GM21390 (cell line): ENCODE measurements at regions not wholly inside any gene's neighbourhood (a gene's known extent, or its start where the extent isn't known, plus 50 kb on each side); places are given as distances from the start of the nearest gene placed in this dataset.

Experiments used
- ATAC-seq: cut with Tn5 transposase; IDR thresholded peaks from one replicate; pipeline ENCODE4 v1.9.1; 2021; ENCODE audit not compliant: unreplicated experiment

DNA sequence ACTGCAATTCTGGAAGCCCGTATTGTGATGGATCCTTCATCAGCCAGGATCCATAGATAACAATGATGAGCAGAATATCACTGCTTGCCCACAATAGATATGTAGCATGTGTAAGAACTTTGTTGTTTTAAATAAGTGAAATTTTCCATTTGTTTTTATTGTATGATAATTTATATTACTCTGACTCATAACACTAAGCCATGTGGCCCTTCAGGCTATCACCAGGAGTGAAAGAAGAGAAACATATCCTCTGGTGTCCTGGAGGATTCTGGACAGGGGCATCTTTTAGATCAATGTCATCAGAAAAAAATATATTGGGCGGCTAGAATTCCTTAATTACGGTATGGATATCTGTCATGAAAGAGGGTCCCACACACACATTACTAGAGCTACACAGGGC lies 167.5 kb downstream of the SLC6A15 start:
- ATAC-seq = no peak

DNA sequence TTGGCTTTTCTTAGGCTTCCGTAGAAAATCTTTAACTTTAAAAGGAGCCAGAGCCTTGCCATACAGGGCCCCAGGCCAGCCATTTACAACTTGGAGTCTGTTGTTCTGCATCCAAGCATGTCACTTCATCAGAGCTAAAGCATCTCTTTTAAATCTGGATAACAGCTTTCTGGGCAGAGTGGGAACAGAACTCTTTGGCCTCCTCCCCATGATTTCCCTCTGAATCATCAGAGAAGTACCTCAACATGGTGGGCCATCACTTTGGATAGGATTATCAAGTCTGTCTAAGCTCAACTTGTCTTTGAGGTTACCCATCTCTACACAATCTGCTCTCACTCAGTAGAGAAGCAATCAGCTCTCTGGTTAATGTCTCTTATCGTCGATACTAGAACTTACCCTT lies 170.9 kb downstream of the SLC6A15 start:
- no peak for ATAC-seq

DNA sequence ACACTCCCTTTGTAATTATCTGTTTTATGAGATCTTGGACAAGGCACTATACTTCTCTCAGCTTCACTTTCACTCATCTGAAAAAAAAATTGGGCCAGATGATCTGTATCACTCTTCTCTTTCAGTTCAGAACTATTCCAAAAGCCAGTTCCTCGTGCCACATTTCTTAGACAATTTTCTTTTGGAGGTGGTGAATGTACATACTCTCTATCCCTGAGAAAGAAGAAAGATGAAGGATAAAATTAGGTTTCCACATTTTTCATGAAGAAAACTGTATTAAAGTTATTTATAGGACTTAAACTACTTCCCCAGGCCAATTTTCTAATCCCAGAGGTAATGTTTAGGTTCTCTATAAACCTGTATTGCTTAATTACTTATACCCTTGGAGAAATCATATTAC lies 171.6 kb downstream of the SLC6A15 start:
- no peak for ATAC-seq

DNA sequence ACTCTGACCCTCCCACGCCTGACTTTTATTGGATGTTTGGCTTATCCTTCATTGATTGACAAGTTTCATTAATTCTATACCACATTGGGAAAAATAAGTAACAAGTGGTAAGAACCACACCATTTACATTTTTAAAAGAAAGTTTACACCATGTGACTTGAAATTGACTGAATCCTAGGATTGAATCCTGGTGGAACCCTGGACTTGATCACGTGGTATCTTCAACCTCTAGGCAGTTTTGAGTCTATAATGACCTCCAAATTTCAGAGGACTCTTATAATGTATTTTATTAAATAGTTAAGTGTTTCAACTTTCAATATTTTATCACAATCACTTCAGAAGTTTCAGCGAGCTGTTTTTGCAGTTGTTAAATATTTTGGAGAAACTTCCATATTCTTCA lies 172.0 kb downstream of the SLC6A15 start:
- no peak for ATAC-seq

DNA sequence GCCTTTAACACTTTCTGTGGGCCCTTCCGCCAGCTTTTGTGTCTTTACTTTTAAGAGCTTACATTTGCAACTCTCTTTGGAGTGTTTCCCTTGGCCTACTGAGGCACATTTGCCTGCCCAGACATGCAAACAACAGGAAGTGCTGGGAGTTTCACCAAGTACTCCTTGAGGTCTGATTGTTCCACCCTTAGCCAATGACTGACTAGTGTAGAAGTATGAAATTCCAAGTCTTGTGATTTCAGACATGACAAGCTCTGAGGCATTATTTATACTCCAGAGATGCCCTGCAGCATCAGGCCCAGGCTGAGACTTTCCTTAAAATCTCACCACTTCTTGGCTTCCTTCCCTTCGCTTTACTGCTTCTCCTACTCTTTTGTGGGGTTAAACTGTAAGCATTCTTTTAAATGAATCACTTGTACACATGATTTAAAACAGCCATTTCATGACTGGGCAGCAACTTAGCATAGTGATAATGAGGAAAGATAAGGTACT lies 174.1 kb downstream of the SLC6A15 start:
- no peak for ATAC-seq

DNA sequence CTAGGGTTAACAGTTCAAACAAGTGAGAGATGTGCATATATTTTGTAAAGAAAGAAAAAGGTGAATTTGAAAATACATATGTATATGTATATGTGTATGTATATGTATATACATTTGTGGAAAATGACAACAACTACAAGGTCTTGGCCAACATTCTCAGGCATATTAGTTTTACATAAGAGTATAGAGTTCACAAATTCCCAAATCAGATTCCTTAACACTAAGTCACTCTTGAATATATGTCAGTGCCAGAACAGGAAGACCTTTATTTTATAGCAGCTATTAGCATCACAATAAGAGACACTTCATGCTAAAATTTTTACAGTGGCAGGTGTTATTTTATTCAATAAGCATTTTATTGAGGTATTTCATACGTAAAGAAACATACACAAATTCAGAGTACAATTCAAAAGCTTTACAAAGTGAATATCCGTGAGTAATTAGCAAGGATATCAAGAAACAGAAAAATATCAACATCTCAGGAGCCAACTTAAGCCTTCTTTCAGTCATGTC lies 179.7 kb downstream of the SLC6A15 start:
- no peak for ATAC-seq

DNA sequence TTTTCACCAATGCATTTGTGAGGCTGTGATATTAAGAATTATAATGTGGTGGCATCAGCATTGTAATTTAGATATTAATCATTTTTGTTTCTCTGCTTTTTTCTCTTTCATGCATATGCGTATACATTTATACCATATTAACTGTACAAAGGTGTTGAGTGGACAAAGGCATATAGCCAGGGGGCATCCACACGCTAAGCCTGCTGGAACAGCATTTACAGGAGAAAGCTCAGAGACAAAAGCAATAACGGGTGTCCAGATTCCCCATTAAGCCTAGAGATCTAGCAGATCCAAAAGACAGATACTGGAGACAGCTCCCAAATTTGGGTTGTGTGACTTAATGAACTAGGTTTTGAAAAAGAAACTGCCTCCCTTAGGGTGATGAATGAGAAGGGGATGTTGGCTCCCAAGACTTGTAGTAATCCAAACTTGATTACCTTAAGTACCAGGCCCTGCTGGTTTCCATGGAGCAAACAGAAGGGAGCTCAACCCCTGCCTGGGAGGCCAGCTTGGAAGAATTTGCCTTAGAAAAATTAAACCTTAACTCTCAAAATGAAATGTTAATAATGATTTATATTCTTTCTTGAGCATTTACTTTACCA lies 181.9 kb downstream of the SLC6A15 start:
- no peak for ATAC-seq

DNA sequence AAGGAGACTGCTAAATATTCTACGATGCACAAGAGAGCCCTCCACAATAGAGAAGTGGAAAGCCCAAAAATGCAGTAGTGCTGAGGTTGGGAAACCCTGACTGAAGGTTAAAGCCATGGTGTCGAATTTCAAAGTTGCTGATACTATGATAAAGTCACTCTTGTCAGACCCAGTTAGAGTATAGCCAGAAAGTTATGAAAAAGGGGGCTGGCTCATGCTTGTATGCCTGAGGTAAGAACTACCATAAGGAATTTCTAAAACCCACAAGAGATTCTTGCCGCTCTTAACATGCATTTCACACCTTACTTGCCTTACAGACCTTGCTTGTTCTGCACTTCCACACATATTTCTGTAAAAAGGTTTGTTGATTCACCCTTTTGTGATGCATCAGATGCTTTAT lies 184.6 kb downstream of the SLC6A15 start:
- ATAC-seq = no peak

DNA sequence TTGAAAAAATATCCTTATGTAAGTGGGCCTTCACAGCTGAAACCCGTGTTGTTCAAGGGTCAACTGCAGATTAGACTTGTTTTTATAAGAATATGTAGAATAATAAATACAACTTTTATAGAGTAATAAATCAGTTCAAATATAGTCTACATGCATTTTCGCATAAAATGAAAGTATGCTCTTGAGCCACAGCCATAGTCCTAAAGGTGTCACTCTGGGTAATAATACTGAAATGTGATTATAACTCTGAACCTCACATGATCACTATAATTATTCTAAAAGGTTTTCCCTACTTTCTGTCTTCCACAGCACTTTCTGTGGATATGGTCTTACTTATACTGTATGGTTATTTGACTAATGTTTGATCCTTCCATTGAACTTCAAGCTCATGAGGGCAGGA lies 185.8 kb downstream of the SLC6A15 start:
- ATAC-seq = no peak

DNA sequence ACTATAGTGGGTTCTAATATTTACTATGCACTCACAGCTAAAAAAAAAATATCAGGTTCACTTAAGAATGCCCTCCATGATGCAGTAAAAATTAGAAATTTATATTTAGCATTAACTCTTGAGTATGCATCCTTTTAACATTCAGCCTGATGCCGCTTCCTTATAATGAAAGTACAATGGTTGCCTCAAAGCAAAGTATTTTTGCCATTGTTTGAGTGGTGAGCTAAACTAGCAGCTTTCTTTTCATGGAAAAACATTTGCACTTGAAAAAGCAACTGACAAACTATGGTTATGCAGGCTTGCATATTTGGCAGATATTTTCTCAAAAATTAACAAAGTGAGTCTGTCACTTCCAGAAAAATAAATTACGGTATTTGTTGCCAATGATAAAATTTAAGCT lies 188.6 kb downstream of the SLC6A15 start:
- ATAC-seq = no peak

DNA sequence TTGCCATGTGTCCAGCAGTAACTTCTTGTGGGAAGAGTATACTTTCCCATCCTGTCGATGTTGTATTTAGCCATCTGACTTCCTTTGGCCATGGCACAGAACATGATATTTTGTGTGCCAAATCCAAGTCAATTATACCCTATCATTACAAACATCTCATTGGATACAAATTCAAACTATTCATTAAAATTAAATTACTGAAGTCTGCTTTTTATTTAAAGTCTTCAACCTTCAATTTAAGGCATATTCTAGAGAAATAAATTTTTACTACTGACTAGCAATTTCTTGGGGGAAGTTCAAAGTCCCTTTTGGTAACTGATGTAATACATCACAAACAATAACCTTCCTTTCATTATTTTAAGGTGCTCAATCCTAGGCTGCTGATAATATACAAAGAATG lies 192.6 kb downstream of the SLC6A15 start:
- ATAC-seq = no peak

DNA sequence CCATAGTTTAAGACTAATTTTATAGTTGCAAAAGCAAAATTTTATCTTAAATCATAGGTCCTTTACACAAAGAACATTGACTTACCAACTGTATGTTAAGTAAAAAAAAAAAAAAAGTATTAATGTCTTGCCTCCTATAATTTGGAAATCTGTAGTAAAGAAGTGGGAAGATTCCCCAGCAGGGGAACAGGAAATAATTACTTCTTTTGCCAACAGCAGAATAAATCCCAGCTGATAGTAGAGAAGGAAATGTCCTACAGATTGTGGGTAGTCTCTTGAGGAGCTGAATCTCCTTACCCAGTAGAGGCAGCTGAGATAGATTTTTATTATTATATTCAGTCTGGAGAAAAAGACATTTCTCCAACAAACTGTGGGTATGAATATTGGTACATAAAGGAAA lies 193.7 kb downstream of the SLC6A15 start:
- no peak for ATAC-seq

DNA sequence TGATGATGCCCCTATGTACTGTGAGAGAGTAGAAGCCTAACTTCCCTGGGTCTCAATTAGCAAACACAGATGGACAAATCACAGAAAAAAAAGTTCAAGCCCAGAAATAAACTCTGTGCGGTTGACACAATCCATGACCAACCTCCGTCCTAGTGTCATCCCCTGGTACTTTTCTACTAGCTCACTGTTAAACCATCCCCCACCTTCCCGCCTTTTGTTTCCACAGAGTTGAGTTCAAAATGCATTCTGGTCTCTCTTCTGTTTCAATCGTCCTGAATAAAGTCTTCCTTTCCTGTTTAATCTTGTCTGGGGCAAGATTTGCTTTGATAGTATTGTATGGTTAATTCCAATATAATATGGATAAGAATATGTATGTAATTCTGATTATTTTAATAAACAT lies 199.9 kb downstream of the SLC6A15 start:
- ATAC-seq = no peak

DNA sequence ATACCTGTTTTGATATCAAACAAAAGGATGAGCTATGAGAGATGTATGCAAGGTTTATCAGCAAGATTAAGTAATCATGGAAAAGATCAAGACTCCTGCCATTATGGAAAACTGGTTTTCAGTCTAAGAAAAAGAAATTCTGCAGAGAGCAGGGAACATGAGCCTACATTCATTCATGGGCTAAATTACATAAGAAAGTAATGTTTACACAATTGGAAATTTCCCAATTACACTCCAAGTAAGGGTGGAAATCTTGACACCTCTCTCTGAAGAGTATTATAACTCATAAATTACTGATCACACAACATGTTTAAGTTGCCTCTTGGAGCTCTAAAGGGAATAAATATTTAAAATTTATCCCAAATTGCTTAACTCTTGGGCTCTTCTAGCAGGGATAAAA lies 206.2 kb downstream of the SLC6A15 start:
- ATAC-seq = no peak

DNA sequence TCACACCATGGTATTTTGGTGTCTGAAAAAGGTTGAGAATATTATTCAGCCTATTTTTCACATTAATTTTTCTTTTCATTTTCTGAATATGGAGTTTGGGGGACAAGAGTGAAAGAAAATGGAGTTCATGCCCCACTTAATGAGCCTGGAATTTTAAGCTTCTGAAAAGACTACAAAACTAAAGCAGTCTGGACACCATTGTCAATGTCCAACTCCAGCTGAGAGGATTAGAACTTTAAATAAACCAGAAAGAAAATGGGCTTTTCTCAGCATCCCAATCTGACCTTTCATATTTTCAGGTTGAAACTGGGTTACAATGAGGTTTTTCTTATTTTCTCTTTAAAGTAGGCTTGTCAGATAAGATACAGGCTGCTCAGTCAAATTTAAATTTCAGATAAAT lies 207.7 kb downstream of the SLC6A15 start:
- ATAC-seq = no peak

DNA sequence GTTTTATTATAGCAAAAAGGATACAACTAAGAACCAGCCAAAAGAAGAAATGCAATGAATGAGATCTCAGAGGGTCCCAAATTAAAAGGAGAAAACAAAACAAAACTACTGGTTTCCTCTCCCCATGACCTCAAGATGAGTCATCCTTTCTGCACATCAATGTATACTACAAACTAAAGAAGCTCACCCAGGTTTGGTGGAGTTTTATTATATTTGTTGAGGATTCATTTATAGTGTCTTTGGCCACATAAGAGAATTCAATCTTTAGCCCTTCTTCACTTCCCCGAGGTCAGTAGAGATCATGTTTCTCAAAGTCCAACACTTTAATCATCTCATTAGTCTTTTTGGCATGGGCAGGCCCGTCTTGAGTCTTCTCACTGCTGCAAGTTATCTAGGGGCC lies 210.6 kb downstream of the SLC6A15 start:
- no peak for ATAC-seq

DNA sequence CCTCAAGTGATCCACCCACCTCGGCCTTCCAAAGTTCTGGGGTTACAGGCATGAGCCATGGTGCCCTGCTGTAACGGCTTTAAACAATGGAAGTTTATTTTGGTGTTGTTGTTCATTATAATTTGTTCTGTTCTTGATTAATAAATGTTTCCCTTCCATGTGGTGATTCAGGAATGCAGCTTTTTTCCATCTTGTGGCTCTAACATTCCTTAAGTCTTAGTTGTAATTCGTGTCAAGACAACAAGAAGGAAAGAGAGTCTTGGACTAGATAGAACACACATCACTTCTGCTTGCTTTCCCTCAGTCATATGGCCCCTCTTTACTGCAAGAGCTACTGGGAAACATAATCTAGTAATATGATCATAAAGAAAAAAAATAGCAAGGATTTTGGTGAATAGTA lies 211.6 kb downstream of the SLC6A15 start:
- ATAC-seq = no peak

DNA sequence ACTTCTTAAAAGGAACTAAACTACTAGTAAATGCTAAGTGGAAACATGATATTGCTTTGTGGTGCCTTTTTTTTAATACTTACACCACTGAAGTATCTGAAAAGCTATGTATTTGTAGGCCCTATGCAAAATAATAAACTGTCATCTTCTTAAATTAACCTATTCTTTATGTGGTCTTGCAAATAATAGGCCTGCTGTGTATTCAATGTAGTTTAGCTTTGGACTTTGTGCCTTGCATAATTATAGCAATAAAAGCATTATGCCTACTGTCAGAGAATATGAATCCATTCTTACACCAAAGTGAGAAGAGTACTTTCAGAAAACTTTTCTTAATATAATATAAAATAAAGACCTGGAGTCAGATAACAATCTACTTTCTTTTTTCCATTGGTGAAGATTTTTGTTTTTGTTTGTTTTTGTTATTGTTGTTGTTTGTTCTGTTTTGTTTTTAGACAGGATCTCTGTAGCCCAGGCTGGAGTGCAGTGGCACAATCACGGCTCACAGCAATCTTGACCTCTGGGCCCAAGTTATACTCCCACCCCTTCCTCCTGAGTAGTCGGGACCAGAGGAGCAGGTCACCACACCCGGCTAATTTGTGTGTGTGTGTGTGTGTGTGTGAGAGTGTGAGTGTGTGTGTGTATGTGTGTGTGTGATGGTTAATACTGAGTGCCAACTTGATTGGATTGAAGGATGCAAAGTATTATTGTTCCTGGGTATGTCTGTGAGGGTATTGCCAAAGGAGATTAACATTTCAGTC lies 213.8 kb downstream of the SLC6A15 start:
- ATAC-seq = no peak

DNA sequence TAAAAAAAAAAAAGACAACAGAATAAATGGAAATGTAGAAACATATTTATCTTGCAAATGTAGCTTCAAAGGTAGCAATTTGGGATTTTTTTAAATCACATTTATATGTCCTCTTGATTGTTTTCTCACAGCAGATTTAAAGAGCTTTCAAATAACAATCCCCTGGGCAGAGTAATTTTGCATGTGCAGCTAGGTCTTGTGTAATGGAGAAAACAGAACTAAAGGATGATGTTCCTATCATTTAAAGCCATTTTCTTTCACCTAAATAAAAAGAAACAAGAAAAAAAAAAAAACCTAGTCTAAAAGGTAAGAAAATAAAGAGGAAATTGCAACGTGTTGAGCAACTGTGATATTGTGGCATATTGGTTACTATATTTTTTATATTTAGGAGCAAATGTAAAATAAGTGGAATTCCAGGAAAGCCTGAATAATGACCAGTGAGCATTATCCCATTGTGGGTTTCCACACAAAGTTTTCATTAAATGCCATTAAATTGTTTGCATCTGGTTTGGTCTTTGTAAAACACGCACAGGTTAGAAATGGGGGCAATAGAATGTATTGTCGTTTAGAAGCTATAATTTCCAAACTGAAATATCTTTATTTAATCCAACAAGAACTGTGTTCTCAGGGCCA lies 215.6 kb downstream of the SLC6A15 start:
- ATAC-seq = no peak

DNA sequence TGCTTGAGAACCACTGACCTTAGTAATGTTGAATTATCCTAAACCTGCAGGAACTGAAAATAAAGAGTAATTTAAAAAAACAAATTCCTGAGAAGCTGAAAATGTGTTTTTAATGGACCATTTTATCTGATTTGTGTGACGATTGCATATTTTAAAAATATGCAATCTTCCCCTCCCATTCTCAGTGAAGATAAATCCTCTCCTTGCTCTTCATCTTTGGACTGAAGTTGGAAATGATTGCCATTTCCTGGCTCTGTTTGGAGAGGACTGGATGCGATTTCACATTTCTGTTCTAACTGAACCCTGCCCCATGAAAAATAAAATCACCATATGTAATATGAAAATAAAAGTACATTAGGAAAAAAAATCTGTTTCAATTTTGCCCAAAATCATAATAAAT lies 216.3 kb downstream of the SLC6A15 start:
- ATAC-seq = no peak

DNA sequence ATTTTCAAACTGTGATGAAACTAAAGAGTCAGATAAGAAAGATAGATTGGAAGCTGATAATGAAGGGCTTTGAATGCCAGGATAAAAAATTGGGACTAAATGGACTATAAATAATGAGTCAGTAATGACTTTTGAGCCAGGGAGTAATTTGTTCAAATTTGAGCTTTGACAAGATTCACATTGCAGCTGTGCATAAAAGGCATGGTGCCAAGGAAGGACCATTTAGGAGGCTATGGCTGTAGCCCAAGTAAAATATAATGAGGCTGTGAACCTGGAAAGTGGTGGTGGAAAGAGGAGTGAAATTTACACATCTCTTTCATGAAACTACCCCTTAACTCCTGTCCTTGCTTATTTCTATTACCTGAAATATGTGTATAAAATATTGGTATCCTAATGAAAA lies 218.5 kb downstream of the SLC6A15 start:
- no peak for ATAC-seq

DNA sequence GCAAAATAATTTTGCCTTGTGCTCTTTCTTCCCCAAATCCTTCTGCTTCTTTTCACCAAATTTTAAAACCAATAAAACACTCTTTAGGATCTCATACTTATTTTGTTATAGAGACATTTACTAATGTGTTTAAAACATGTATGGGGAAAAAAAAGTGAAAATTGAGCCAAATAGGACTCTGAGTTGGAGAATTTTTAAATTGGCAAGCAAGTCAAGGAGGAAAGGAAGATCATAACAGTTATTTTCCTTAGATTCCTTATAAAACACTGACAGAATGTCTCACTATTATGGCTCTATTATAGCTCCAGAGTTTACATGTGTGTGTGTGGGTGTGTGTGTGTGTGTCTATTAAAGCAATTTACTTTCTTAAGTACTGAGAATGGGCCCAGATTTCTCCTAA lies 220.5 kb downstream of the SLC6A15 start:
- no peak for ATAC-seq
